H1 (cell line): ENCODE measurements at regions not wholly inside any gene's neighbourhood (a gene's known extent, or its start where the extent isn't known, plus 50 kb on each side); places are given as distances from the start of the nearest gene placed in this dataset.

Source experiments
- GABPA ChIP-seq: IDR thresholded peaks from 2 replicates; pipeline ENCODE4 v1.6.1; 2011; ENCODE audit warnings: mild to moderate bottlenecking, low read length, moderate library complexity, borderline replicate concordance; ENCODE audit not compliant: insufficient read depth
- JUND ChIP-seq: IDR thresholded peaks from 2 replicates; pipeline ENCODE4 v1.6.1; 2011; ENCODE audit warnings: mild to moderate bottlenecking, improper control_type of control experiment, low read length
- SUZ12 ChIP-seq: fragments of 200-600 bp; sonication (generic); IDR thresholded peaks from 2 replicates; pipeline ENCODE4 v1.6.1; 2012; ENCODE audit warnings: mild to moderate bottlenecking, inconsistent platforms, low read length, moderate library complexity, mixed read lengths

GRCh38 chr17:37849617-37849972, 74.6 kb upstream of the TBC1D3K start (continued):
- no peak for TF ChIP-seq SUZ12
- TF ChIP-seq JUND: no peak
- TF ChIP-seq GABPA: no peak
- TF ChIP-seq, all 59 proteins: peak for 0
